H1 (cell line): ENCODE measurements at regions not wholly inside any gene's neighbourhood (a gene's known extent, or its start where the extent isn't known, plus 50 kb on each side); places are given as distances from the start of the nearest gene placed in this dataset.

Source experiments
- CTCF ChIA-PET: fragments of 300-600 bp; sonication (Branson Sonifier 250); formaldehyde crosslinking; loops from one replicate; lab custom pipeline; 2021; ENCODE audit not compliant: partially characterized antibody; lab: Charles Lee
- POLR2A ChIA-PET: fragments of 300-600 bp; sonication (Branson Sonifier 250); formaldehyde crosslinking; loops from one replicate; lab custom pipeline; 2021; ENCODE audit warnings: inconsistent platforms; ENCODE audit not compliant: partially characterized antibody; lab: Charles Lee
- DNase-seq, 2 experiments: peaks; one replicate each; pipeline versions ENCODE4 v3.0.0 to v3.0.0-alpha.2; 2010 to 2022; ENCODE audit warnings: low spot score in 2 of 2, low read depth in 1 of 2, mixed read lengths in 1 of 2
- FAIRE-seq: peaks from 2 replicates; lab custom pipeline; 2011; peaks lifted over from hg19 to GRCh38; lab: Jason Lieb, UNC
- H2AFZ ChIP-seq: 2 replicates; pipeline ENCODE4 v1.8.1; 2012; ENCODE audit warnings: low read length, inconsistent platforms
- H2AK5ac ChIP-seq: 2 replicates; pipeline ENCODE4 v1.6.1; 2013; ENCODE audit warnings: low read depth, low read length
- H2BK120ac ChIP-seq: replicated peaks from 2 replicates; pipeline ENCODE3; 2013; ENCODE audit warnings: low read depth, low read length, inconsistent platforms
- H2BK12ac ChIP-seq: 2 replicates; pipeline ENCODE4 v1.6.1; 2013; ENCODE audit warnings: low read depth, low read length
- H2BK15ac ChIP-seq: 2 replicates; pipeline ENCODE4 v1.6.1; 2013; ENCODE audit warnings: low read length
- H2BK20ac ChIP-seq: 2 replicates; pipeline ENCODE4 v1.6.1; 2013; ENCODE audit warnings: low read length
- H2BK5ac ChIP-seq: 2 replicates; pipeline ENCODE4 v1.6.1; 2013; ENCODE audit warnings: low read depth, low read length
- H3K14ac ChIP-seq: 2 replicates; pipeline ENCODE4 v1.6.1; 2013; ENCODE audit warnings: inconsistent platforms; ENCODE audit not compliant: insufficient read length
- H3K18ac ChIP-seq: 2 replicates; pipeline ENCODE4 v1.6.1; 2013; ENCODE audit warnings: low read length; ENCODE audit errors: extremely low read depth
- H3K23ac ChIP-seq: 2 replicates; pipeline ENCODE4 v1.6.1; 2013; ENCODE audit warnings: inconsistent platforms; ENCODE audit not compliant: insufficient read length
- H3K23me2 ChIP-seq: 2 replicates; pipeline ENCODE4 v1.6.1; 2013; ENCODE audit warnings: low read depth, low read length
- H3K27ac ChIP-seq: 2 replicates; pipeline ENCODE4 v1.6.1; 2011; ENCODE audit warnings: low read depth, low read length, inconsistent platforms
- H3K27me3 ChIP-seq, 4 experiments: replicated peaks in 1 of 4; 1 replicate in 1 of 4; 2 replicates in 3 of 4; pipeline versions ENCODE4 v1.6.1 to v1.8.1; 2011 to 2013; ENCODE audit warnings: low read length in 3 of 4, mild to moderate bottlenecking in 3 of 4, inconsistent platforms in 2 of 4, mixed read lengths in 2 of 4, moderate library complexity in 1 of 4; ENCODE audit not compliant: control insufficient read depth in 3 of 4, insufficient read depth in 3 of 4; ENCODE audit errors: extremely low read depth in 1 of 4
- H3K36me3 ChIP-seq, 4 experiments: 2 replicates each; pipeline versions ENCODE4 v1.6.1 to v1.8.1; 2011 to 2013; ENCODE audit warnings: mild to moderate bottlenecking in 4 of 4, low read length in 3 of 4, moderate library complexity in 2 of 4, control low read depth in 1 of 4, inconsistent platforms in 1 of 4; ENCODE audit not compliant: insufficient read depth in 4 of 4, control insufficient read depth in 2 of 4
- H3K4ac ChIP-seq: replicated peaks from 2 replicates; pipeline ENCODE3; 2013; ENCODE audit warnings: low read length, low read depth, mixed read lengths, inconsistent platforms; ENCODE audit not compliant: insufficient read length
- H3K4me1 ChIP-seq, 4 experiments: replicated peaks in 1 of 4; 1 replicate in 1 of 4; 2 replicates in 3 of 4; pipeline versions ENCODE4 v1.6.1 to v1.8.1; 2011 to 2013; ENCODE audit warnings: low read length in 3 of 4, inconsistent platforms in 2 of 4, mixed read lengths in 1 of 4; ENCODE audit not compliant: insufficient read depth in 4 of 4, control insufficient read depth in 3 of 4
- H3K4me2 ChIP-seq, 2 experiments: 2 replicates each; pipeline versions ENCODE4 v1.6.1 to v1.8.1; 2011 to 2013; ENCODE audit warnings: low read depth in 2 of 2, low read length in 2 of 2, control low read depth in 1 of 2, inconsistent platforms in 1 of 2, mild to moderate bottlenecking in 1 of 2; ENCODE audit not compliant: insufficient read depth in 1 of 2
- H3K4me3 ChIP-seq, 4 experiments: fragments of 200-600, 300-600 bp in 1 of 4; sonication (generic), shearing (Covaris generic), sonication (Bioruptor Twin) in 1 of 4; 2 replicates each; pipeline versions ENCODE4 v1.5.1 to v1.8.1; 2011 to 2016; ENCODE audit warnings: low read length in 4 of 4, low read depth in 3 of 4, control low read depth in 2 of 4, inconsistent platforms in 2 of 4, mild to moderate bottlenecking in 2 of 4, mixed read lengths in 1 of 4, moderate library complexity in 1 of 4; ENCODE audit not compliant: insufficient read depth in 2 of 4; ENCODE audit errors: extremely low read depth in 1 of 4
- H3K56ac ChIP-seq: replicated peaks from 2 replicates; pipeline ENCODE3; 2013; ENCODE audit warnings: low read depth, mild to moderate bottlenecking, mixed read lengths, low read length, inconsistent platforms; ENCODE audit not compliant: insufficient read length
- H3K79me1 ChIP-seq: 2 replicates; pipeline ENCODE4 v1.6.1; 2013; ENCODE audit warnings: low read depth, low read length, control low read depth
- H3K79me2 ChIP-seq, 2 experiments: 2 replicates each; pipeline versions ENCODE4 v1.6.1 to v1.8.1; 2012 to 2013; ENCODE audit warnings: low read length in 2 of 2, mild to moderate bottlenecking in 2 of 2, inconsistent platforms in 1 of 2; ENCODE audit not compliant: insufficient read depth in 2 of 2, control insufficient read depth in 1 of 2
- H3K9ac ChIP-seq, 4 experiments: replicated peaks in 1 of 4; 1 replicate in 1 of 4; 2 replicates in 3 of 4; pipeline versions ENCODE4 v1.6.1 to v1.8.1; 2011 to 2013; ENCODE audit warnings: low read depth in 3 of 4, low read length in 3 of 4, control low read depth in 2 of 4, mild to moderate bottlenecking in 2 of 4, moderate library complexity in 2 of 4, inconsistent platforms in 1 of 4; ENCODE audit errors: extremely low read depth in 1 of 4
- H3K9me3 ChIP-seq, 2 experiments: 2 replicates each; pipeline versions ENCODE4 v1.6.1 to v1.8.1; 2012 to 2013; ENCODE audit warnings: mild to moderate bottlenecking in 2 of 2, moderate library complexity in 2 of 2, control low read depth in 1 of 2, inconsistent platforms in 1 of 2, low read depth in 1 of 2, low read length in 1 of 2, mixed read lengths in 1 of 2; ENCODE audit not compliant: insufficient read depth in 2 of 2
- H4K20me1 ChIP-seq, 2 experiments: replicated peaks in 1 of 2; 2 replicates each; pipeline versions ENCODE3 to v1.8.1; 2011 to 2013; ENCODE audit warnings: inconsistent platforms in 2 of 2, low read length in 2 of 2, mild to moderate bottlenecking in 1 of 2; ENCODE audit not compliant: insufficient read depth in 2 of 2, control insufficient read depth in 1 of 2
- H4K5ac ChIP-seq: 2 replicates; pipeline ENCODE4 v1.6.1; 2013; ENCODE audit warnings: low read length, low read depth, mixed read lengths, inconsistent platforms; ENCODE audit not compliant: insufficient read length
- H4K8ac ChIP-seq: 2 replicates; pipeline ENCODE4 v1.8.0; 2013; ENCODE audit warnings: mild to moderate bottlenecking, moderate library complexity, low read length, inconsistent platforms; ENCODE audit not compliant: insufficient read depth; ENCODE audit errors: extremely low read depth
- H4K91ac ChIP-seq: replicated peaks from 2 replicates; pipeline ENCODE3; 2013; ENCODE audit warnings: low read length, mixed read lengths, inconsistent platforms; ENCODE audit not compliant: insufficient read length
- CTCF ChIP-seq, 3 experiments: IDR thresholded peaks; 1 replicate in 2 of 3; 2 replicates in 1 of 3; pipeline versions ENCODE4 v1.5.1 to v1.6.1; 2011; ENCODE audit warnings: low read length in 3 of 3, mild to moderate bottlenecking in 3 of 3, inconsistent platforms in 2 of 3, low read depth in 1 of 3, moderate library complexity in 1 of 3; ENCODE audit not compliant: insufficient read depth in 1 of 3; ENCODE audit errors: control extremely low read depth in 1 of 3
- GABPA ChIP-seq: IDR thresholded peaks from 2 replicates; pipeline ENCODE4 v1.6.1; 2011; ENCODE audit warnings: mild to moderate bottlenecking, low read length, moderate library complexity, borderline replicate concordance; ENCODE audit not compliant: insufficient read depth
- WGBS, 2 experiments: shearing (Covaris generic) in 1 of 2; methylation state at CpG; one replicate each; pipeline versions ENCODE4 v1.1.6 to v1.1.7; 2013 to 2015; ENCODE audit warnings: low lambda C conversion rate in 2 of 2, mixed read lengths in 2 of 2, inconsistent platforms in 1 of 2, low coverage in 1 of 2, missing lambda C conversion rate in 1 of 2; ENCODE audit not compliant: insufficient replicate concordance in 2 of 2, insufficient coverage in 1 of 2, insufficient read length in 1 of 2; ENCODE audit errors: extremely low coverage in 1 of 2, missing lambda C conversion rate in 1 of 2; 5-methylcytosine and 5-hydroxymethylcytosine counted together

GRCh38 chr4:3630598-3631543 is 98.6 kb upstream of the LRPAP1 start:
- Histone ChIP-seq H3K79me1 (no peaks in the 10 kb centered on the region), H3K23ac (no peak overlapping the region), H3K18ac (no peak overlapping the region), H3K14ac (no peak overlapping the region), H3K4me1 (peaks cover 0 to 2% (median 0%) of the 10 kb centered on the region in 4 experiments; a peak in 1 of 7 replicates), H3K27me3 (no peaks in the 10 kb centered on the region), H3K36me3 (no peaks in the 10 kb centered on the region), H4K91ac (no peak overlapping the region), H3K79me2 (no peaks in the 10 kb centered on the region), H4K20me1 (no peaks in the 10 kb centered on the region), H3K4me3 (no peak overlapping the region), H2BK5ac (no peak overlapping the region), H2AFZ (no peak overlapping the region), H3K27ac (no peak overlapping the region), H3K23me2 (no peaks in the 10 kb centered on the region; the same call in 1 of the 2 replicates), H3K9ac (no peak overlapping the region), H3K56ac (no peak overlapping the region), H3K4me2 (no peak overlapping the region), H2BK20ac (no peak overlapping the region), H4K5ac (no peak overlapping the region), H2BK15ac (no peak overlapping the region), H2AK5ac (no peak overlapping the region), H3K4ac (no peak overlapping the region), H4K8ac (no peak overlapping the region; the same call in 1 of the 2 replicates), H2BK12ac (no peak overlapping the region), H2BK120ac (no peak overlapping the region), H3K9me3 (peaks cover 0 to 13% of the 10 kb centered on the region in 2 experiments; a peak in 1 of 4 replicates)
- ChIA-PET CTCF (no interaction called here), POLR2A (no interaction called here)
- no peak for TF ChIP-seq CTCF (IDR thresholded peaks at IDR 0.05; ENCODE audit: control extremely low read depth in 1 of 3, insufficient read depth in 1 of 3, low read depth in 1 of 3, low read length in 3 of 3)
- no peak for TF ChIP-seq GABPA
- DNase-seq (no peak), FAIRE-seq (no peak)
- WGBS, 2 experiments, result 92% methylated on average over 9 of the region's 28 CpGs; no CpG with 5 or more reads in 1 of the 2 experiments
